Endothelial cell of umbilical vein (primary cell): ENCODE measurements at regions not wholly inside any gene's neighbourhood (a gene's known extent, or its start where the extent isn't known, plus 50 kb on each side); places are given as distances from the start of the nearest gene placed in this dataset.

Experiments
- BruUV-seq: library from RNA; stranded (reverse); fragments of 400-500 nt; replicated peaks from 2 replicates; lab custom pipeline; 2021; lab: Mats Ljungman, UMichigan
- CTCF ChIA-PET: fragments of 300-600, 350-600 bp; sonication (Branson Sonifier 250); formaldehyde crosslinking; loops from one replicate; lab custom pipeline; 2021; ENCODE audit warnings: antibody characterized with exemption, inconsistent platforms; lab: Charles Lee
- POLR2A ChIA-PET: fragments of 300-600, 350-600 bp; sonication (Branson Sonifier 250); formaldehyde crosslinking; loops from one replicate; lab custom pipeline; 2021; ENCODE audit warnings: antibody characterized with exemption, inconsistent platforms; lab: Charles Lee
- DNase-seq: peaks from one replicate; pipeline ENCODE4 v3.0.0-alpha.2; 2011; ENCODE audit warnings: low read depth, low spot score
- FAIRE-seq: peaks from 2 replicates; lab custom pipeline; 2011; peaks lifted over from hg19 to GRCh38; lab: Jason Lieb, UNC
- H2AFZ ChIP-seq: 2 replicates; pipeline ENCODE4 v1.6.0; 2012; ENCODE audit warnings: low read depth, low read length, control low read depth, inconsistent platforms
- H3K27ac ChIP-seq: 2 replicates; pipeline ENCODE4 v1.5.1; 2011; ENCODE audit warnings: low read depth, mild to moderate bottlenecking, control low read depth, low read length, moderate library complexity; ENCODE audit not compliant: insufficient read depth
- H3K27me3 ChIP-seq, 2 experiments: 2 replicates each; pipeline versions ENCODE4 v1.6.0 to v1.6.1; 2011; ENCODE audit warnings: low read length in 2 of 2, mixed read lengths in 1 of 2; ENCODE audit not compliant: control insufficient read depth in 2 of 2, insufficient read depth in 2 of 2
- H3K36me3 ChIP-seq, 2 experiments: 2 replicates in 1 of 2; 3 replicates in 1 of 2; pipeline ENCODE4 v1.5.1; 2011; ENCODE audit warnings: low read length in 2 of 2, mild to moderate bottlenecking in 1 of 2, moderate library complexity in 1 of 2; ENCODE audit not compliant: control insufficient read depth in 2 of 2, insufficient read depth in 2 of 2; ENCODE audit errors: extremely low read depth in 1 of 2
- H3K4me1 ChIP-seq: 3 replicates; pipeline ENCODE4 v1.5.1; 2011; ENCODE audit warnings: mild to moderate bottlenecking, low read length; ENCODE audit not compliant: control insufficient read depth, insufficient read depth; ENCODE audit errors: extremely low read depth
- H3K4me2 ChIP-seq: 2 replicates; pipeline ENCODE4 v1.6.1; 2011; ENCODE audit warnings: low read length, control low read depth, mixed read lengths; ENCODE audit not compliant: insufficient read depth
- H3K4me3 ChIP-seq, 3 experiments: fragments of 200-600 bp in 1 of 3; sonication (generic), shearing (Covaris generic) in 1 of 3; replicated peaks in 1 of 3; 2 replicates each; pipeline ENCODE4 v1.5.1; 2011 to 2016; ENCODE audit warnings: control low read depth in 3 of 3, low read length in 3 of 3, mild to moderate bottlenecking in 2 of 3, inconsistent platforms in 1 of 3, low read depth in 1 of 3, moderate library complexity in 1 of 3; ENCODE audit not compliant: insufficient read depth in 1 of 3
- H3K79me2 ChIP-seq: 2 replicates; pipeline ENCODE4 v1.6.0; 2012; ENCODE audit warnings: low read length, inconsistent platforms; ENCODE audit not compliant: control insufficient read depth, insufficient read depth
- H3K9ac ChIP-seq: replicated peaks from 2 replicates; pipeline ENCODE3; 2011; ENCODE audit warnings: low read length, control low read depth; ENCODE audit not compliant: insufficient read depth; ENCODE audit errors: extremely low read depth
- H3K9me1 ChIP-seq: replicated peaks from 3 replicates; pipeline ENCODE4 v1.6.0; 2011; ENCODE audit warnings: mild to moderate bottlenecking, low read length; ENCODE audit not compliant: control insufficient read depth, insufficient read depth; ENCODE audit errors: extremely low read depth
- H3K9me3 ChIP-seq: replicated peaks from 2 replicates; pipeline ENCODE4 v1.5.1; 2012; ENCODE audit warnings: low read length, inconsistent platforms; ENCODE audit not compliant: control insufficient read depth, insufficient read depth
- H4K20me1 ChIP-seq: replicated peaks from 2 replicates; pipeline ENCODE3; 2011; ENCODE audit warnings: mild to moderate bottlenecking, low read length; ENCODE audit not compliant: control insufficient read depth, insufficient read depth; ENCODE audit errors: extremely low read depth
- EZH2 ChIP-seq: IDR thresholded peaks from 2 replicates; pipeline ENCODE4 v1.6.1; 2012; ENCODE audit warnings: borderline replicate concordance, low read depth, mild to moderate bottlenecking, moderate library complexity, low read length, inconsistent platforms; ENCODE audit not compliant: severe bottlenecking
- FOS ChIP-seq: IDR thresholded peaks from 2 replicates; pipeline ENCODE4 v1.6.1; 2011; ENCODE audit warnings: mild to moderate bottlenecking, low read length, moderate library complexity, borderline replicate concordance; ENCODE audit not compliant: insufficient read depth
- GATA2 ChIP-seq: IDR thresholded peaks from 2 replicates; pipeline ENCODE4 v1.7.0; 2011; ENCODE audit warnings: low read depth, mild to moderate bottlenecking, moderate library complexity, mixed read lengths, low read length; ENCODE audit not compliant: insufficient read length, insufficient read depth
- JUN ChIP-seq: IDR thresholded peaks from 2 replicates; pipeline ENCODE4 v1.6.1; 2011; ENCODE audit warnings: borderline replicate concordance, low read depth; ENCODE audit not compliant: insufficient read length, insufficient read depth
- MAX ChIP-seq: IDR thresholded peaks from 2 replicates; pipeline ENCODE4 v1.6.1; 2011; ENCODE audit not compliant: insufficient read depth, insufficient read length
- MYC ChIP-seq: IDR thresholded peaks from one replicate; pipeline ENCODE4 v1.6.1; 2011; ENCODE audit warnings: mild to moderate bottlenecking, low read depth, low read length
- POLR2A ChIP-seq: IDR thresholded peaks from 2 replicates; pipeline ENCODE4 v1.6.1; 2012; ENCODE audit warnings: low read depth, mild to moderate bottlenecking, control low read depth, low read length
- POLR2AphosphoS5 ChIP-seq: IDR thresholded peaks from 2 replicates; pipeline ENCODE4 v1.6.1; 2012; ENCODE audit warnings: low read depth, mild to moderate bottlenecking, control low read depth, low read length, moderate library complexity; ENCODE audit not compliant: insufficient read depth
- dilution Hi-C: fragments of 300-500 bp; cut with MboI; formaldehyde crosslinking; loops from one replicate; pipeline ENCODE4 v1.15.0; 2019; ENCODE audit warnings: low sequenced_read_pairs; ENCODE audit not compliant: extremely low pct_ligation_motif_present
- intact Hi-C: fragments of 100-400 bp; cut with micrococcal nuclease; formaldehyde crosslinking; loops from one replicate; pipeline ENCODE4 v1.10.0; 2022
- TF ChIP-seq, protein P1 (sequence below), 2 donors: IDR thresholded peaks; 1 replicate in 1 of 2; 2 replicates in 1 of 2; pipeline ENCODE4 v1.5.1; 2011; ENCODE audit warnings: low read length in 2 of 2, mild to moderate bottlenecking in 2 of 2, moderate library complexity in 2 of 2, control low read depth in 1 of 2, inconsistent platforms in 1 of 2, low read depth in 1 of 2; ENCODE audit not compliant: insufficient read depth in 1 of 2; ENCODE audit errors: extremely low read depth in 1 of 2

DNA sequence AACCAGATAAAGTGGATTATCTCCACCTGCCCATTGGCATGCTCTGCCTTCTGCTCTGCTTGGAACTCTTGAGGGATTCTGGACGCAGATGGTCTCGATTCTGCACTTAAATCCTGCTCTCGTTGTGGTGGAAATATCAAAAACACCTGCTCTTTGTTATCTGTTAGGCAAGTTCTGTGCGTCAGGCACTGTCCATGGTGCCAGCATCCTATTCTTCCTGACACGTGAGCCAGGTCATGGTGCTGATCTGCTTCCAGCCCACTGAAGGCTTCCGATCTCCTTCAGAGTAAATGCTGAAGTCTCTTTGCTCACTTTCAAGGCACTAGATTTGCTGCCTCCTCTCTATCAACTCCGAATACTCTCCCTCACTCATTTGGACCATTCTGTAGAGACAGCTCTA is 505.6 kb downstream of the HTR7 start:
- no peak for FAIRE-seq
- no peaks in the 10 kb centered on the region for H3K79me2 ChIP-seq
- no peak overlapping the region for H2AFZ ChIP-seq
- BruUV-seq, result no TSS peak
- no peak overlapping the region for H3K9ac ChIP-seq
- H3K4me1 ChIP-seq, result no peaks in the 10 kb centered on the region
- ChIA-PET POLR2A (no interaction called here), CTCF (no interaction called here)
- intact Hi-C loops, result no loop called here
- no peak overlapping the region for H3K4me3 ChIP-seq
- no peak overlapping the region for H3K27ac ChIP-seq
- H3K9me3 ChIP-seq, result no peaks in the 10 kb centered on the region
- dilution Hi-C loops, result no loop called here
- no peak for DNase-seq
- no peaks in the 10 kb centered on the region for H3K9me1 ChIP-seq
- no peaks in the 10 kb centered on the region for H4K20me1 ChIP-seq
- no peaks in the 10 kb centered on the region for H3K36me3 ChIP-seq
- TF ChIP-seq JUN, result no peak
- no peak for TF ChIP-seq FOS
- TF ChIP-seq MYC, result no peak
- no peak for TF ChIP-seq POLR2AphosphoS5
- no peak for TF ChIP-seq MAX
- no peak for TF ChIP-seq GATA2
- H3K27me3 ChIP-seq, result peaks cover 0 to 8% of the 10 kb centered on the region in 2 experiments
- H3K4me2 ChIP-seq, result no peak overlapping the region

- TF ChIP-seq POLR2A (no peak), FOS (no peak), MYC (no peak), EZH2 (no peak)
- TF ChIP-seq, protein P1, sequence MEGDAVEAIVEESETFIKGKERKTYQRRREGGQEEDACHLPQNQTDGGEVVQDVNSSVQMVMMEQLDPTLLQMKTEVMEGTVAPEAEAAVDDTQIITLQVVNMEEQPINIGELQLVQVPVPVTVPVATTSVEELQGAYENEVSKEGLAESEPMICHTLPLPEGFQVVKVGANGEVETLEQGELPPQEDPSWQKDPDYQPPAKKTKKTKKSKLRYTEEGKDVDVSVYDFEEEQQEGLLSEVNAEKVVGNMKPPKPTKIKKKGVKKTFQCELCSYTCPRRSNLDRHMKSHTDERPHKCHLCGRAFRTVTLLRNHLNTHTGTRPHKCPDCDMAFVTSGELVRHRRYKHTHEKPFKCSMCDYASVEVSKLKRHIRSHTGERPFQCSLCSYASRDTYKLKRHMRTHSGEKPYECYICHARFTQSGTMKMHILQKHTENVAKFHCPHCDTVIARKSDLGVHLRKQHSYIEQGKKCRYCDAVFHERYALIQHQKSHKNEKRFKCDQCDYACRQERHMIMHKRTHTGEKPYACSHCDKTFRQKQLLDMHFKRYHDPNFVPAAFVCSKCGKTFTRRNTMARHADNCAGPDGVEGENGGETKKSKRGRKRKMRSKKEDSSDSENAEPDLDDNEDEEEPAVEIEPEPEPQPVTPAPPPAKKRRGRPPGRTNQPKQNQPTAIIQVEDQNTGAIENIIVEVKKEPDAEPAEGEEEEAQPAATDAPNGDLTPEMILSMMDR (IDR thresholded peaks at IDR 0.05; ENCODE audit: extremely low read depth in 1 of 2, insufficient read depth in 1 of 2, low read depth in 1 of 2, low read length in 2 of 2), result no peak
- Histone ChIP-seq H3K4me3 (no peak overlapping the region), H3K9me3 (no peaks in the 10 kb centered on the region), H4K20me1 (no peaks in the 10 kb centered on the region), H3K4me2 (no peak overlapping the region), H2AFZ (no peak overlapping the region), H3K27ac (no peak overlapping the region), H3K9me1 (no peaks in the 10 kb centered on the region), H3K9ac (no peak overlapping the region), H3K36me3 (no peaks in the 10 kb centered on the region), H3K79me2 (no peaks in the 10 kb centered on the region), H3K4me1 (no peaks in the 10 kb centered on the region), H3K27me3 (peaks cover 0 to 3% of the 10 kb centered on the region in 2 experiments)
- no TSS peak for BruUV-seq
- ChIA-PET POLR2A (no interaction called here), CTCF (no interaction called here)
- intact Hi-C loops (no loop called here), dilution Hi-C loops (no loop called here)
- FAIRE-seq, result no peak
- DNase-seq, result no peak
These were observed 502.9 kb downstream of the HTR7 start for GRCh38 chr10:90354914-90355313.
